ENCODE measurements at regions not wholly inside any gene's neighbourhood (a gene's known extent, or its start where the extent isn't known, plus 50 kb on each side); places are given as distances from the start of the nearest gene placed in this dataset.

DNA sequence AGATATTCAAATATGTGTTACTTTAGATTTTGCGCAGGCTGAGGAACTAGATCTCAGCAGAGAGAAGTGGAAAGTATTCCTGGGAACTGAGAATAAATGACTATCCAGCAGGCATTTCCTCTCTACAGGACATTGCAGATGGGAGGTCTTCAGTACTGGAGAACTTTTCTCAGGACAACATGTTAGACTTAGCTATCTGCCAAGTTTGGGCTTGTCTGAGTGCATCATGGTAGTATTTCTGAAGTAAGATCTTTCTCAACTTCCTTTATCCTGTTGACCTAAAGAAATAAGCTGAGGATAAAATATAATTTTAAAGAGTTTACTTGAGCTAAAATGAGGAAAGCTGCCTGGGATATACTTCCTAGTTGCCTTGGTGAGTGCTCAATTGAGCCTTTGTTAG is 167.9 kb upstream of the BCHE start:
- no CpG with 5 or more reads among the region's 1 CpG for WGBS, 2 experiments (ENCODE audit: extremely low coverage in 2 of 2, insufficient read length in 1 of 2)
- Histone ChIP-seq H3K4me3 (ENCODE audit: insufficient read depth, low read depth, low read length) (no peak overlapping the region), H4K5ac (ENCODE audit: low read depth, low read length) (no peak overlapping the region), H3K27ac (ENCODE audit: insufficient read depth, low read length) (no peak overlapping the region), H2BK5ac (ENCODE audit: low read depth, low read length, poor library complexity, severe bottlenecking) (no peak overlapping the region), H2BK15ac (ENCODE audit: low read depth, low read length) (no peak overlapping the region), H2BK20ac (ENCODE audit: low read depth, low read length) (no peak overlapping the region), H3K36me3 (ENCODE audit: control insufficient read depth, insufficient read depth, low read length) (no peaks in the 10 kb centered on the region), H3K18ac (ENCODE audit: low read depth, low read length) (no peak overlapping the region), H2BK120ac (ENCODE audit: low read depth, low read length) (no peak overlapping the region), H3K9me1 (ENCODE audit: insufficient read depth, low read length) (no peaks in the 10 kb centered on the region), H3K4ac (ENCODE audit: low read depth, low read length) (no peak overlapping the region), H4K20me1 (ENCODE audit: insufficient read depth, low read length) (no peaks in the 10 kb centered on the region), H3K4me1 (ENCODE audit: control insufficient read depth, insufficient read depth, low read length) (no peaks in the 10 kb centered on the region), H3K56ac (ENCODE audit: extremely low read depth, insufficient read depth, low read length) (no peak overlapping the region), H3K79me1 (ENCODE audit: low read depth in 1 of 2, low read length in 2 of 2) (no peaks in the 10 kb centered on the region), H3K4me2 (ENCODE audit: low read depth, low read length) (no peak overlapping the region), H3K9me3 (ENCODE audit: control insufficient read depth, insufficient read depth, low read length) (0 out of 2 replicates have a peak, but pooled peaks cover 3% of the 10 kb centered on the region), H2AFZ (replicated peaks; ENCODE audit: low read length, poor library complexity) (no peak overlapping the region), H3K23ac (ENCODE audit: low read depth, low read length) (no peak overlapping the region), H3K14ac (replicated peaks; ENCODE audit: low read depth, low read length) (no peak overlapping the region), H4K91ac (ENCODE audit: insufficient read depth, low read depth, low read length) (no peak overlapping the region), H4K8ac (ENCODE audit: low read depth in 2 of 2, low read length in 2 of 2) (no peak overlapping the region), H2AK9ac (replicated peaks; ENCODE audit: low read depth, low read length, poor library complexity) (no peak overlapping the region), H3K9ac (ENCODE audit: low read depth, low read length) (no peak overlapping the region), H2AK5ac (ENCODE audit: low read depth, low read length) (no peak overlapping the region), H3K27me3 (ENCODE audit: control insufficient read depth, insufficient read depth, low read length) (no peaks in the 10 kb centered on the region)
- TF ChIP-seq SMC3 (IDR thresholded peaks at IDR 0.05; ENCODE audit: low read depth, low read length) = no peak
- TF ChIP-seq, protein P1, sequence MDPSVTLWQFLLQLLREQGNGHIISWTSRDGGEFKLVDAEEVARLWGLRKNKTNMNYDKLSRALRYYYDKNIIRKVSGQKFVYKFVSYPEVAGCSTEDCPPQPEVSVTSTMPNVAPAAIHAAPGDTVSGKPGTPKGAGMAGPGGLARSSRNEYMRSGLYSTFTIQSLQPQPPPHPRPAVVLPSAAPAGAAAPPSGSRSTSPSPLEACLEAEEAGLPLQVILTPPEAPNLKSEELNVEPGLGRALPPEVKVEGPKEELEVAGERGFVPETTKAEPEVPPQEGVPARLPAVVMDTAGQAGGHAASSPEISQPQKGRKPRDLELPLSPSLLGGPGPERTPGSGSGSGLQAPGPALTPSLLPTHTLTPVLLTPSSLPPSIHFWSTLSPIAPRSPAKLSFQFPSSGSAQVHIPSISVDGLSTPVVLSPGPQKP (IDR thresholded peaks at IDR 0.05; ENCODE audit: borderline replicate concordance, low read depth, low read length) = no peak
- no peak for TF ChIP-seq MXI1 (IDR thresholded peaks at IDR 0.05; ENCODE audit: borderline replicate concordance, low read depth, low read length)
- TF ChIP-seq, protein P2, sequence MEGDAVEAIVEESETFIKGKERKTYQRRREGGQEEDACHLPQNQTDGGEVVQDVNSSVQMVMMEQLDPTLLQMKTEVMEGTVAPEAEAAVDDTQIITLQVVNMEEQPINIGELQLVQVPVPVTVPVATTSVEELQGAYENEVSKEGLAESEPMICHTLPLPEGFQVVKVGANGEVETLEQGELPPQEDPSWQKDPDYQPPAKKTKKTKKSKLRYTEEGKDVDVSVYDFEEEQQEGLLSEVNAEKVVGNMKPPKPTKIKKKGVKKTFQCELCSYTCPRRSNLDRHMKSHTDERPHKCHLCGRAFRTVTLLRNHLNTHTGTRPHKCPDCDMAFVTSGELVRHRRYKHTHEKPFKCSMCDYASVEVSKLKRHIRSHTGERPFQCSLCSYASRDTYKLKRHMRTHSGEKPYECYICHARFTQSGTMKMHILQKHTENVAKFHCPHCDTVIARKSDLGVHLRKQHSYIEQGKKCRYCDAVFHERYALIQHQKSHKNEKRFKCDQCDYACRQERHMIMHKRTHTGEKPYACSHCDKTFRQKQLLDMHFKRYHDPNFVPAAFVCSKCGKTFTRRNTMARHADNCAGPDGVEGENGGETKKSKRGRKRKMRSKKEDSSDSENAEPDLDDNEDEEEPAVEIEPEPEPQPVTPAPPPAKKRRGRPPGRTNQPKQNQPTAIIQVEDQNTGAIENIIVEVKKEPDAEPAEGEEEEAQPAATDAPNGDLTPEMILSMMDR (conservative IDR thresholded peaks at IDR 0.05; ENCODE audit: low read depth, low read length) = no peak
- TF ChIP-seq CEBPB (IDR thresholded peaks at IDR 0.05; ENCODE audit: low read depth, low read length) = no peak
- TF ChIP-seq, protein P3, sequence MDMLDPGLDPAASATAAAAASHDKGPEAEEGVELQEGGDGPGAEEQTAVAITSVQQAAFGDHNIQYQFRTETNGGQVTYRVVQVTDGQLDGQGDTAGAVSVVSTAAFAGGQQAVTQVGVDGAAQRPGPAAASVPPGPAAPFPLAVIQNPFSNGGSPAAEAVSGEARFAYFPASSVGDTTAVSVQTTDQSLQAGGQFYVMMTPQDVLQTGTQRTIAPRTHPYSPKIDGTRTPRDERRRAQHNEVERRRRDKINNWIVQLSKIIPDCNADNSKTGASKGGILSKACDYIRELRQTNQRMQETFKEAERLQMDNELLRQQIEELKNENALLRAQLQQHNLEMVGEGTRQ (IDR thresholded peaks at IDR 0.05; ENCODE audit: low read depth, low read length) = no peak
- no peak for TF ChIP-seq RAD21 (IDR thresholded peaks at IDR 0.05; ENCODE audit: low read length)
- no peak for TF ChIP-seq MAFK (IDR thresholded peaks at IDR 0.05; ENCODE audit: low read depth, low read length)
- no peak for TF ChIP-seq RFX5 (IDR thresholded peaks at IDR 0.05; ENCODE audit: low read depth, low read length)
- TF ChIP-seq NFE2L2 (IDR thresholded peaks at IDR 0.05; ENCODE audit: low read depth, low read length) = no peak
- no peak for TF ChIP-seq MAZ (IDR thresholded peaks at IDR 0.05; ENCODE audit: borderline replicate concordance, low read depth, low read length)
- TF ChIP-seq CHD1 (IDR thresholded peaks at IDR 0.05; ENCODE audit: low read depth, low read length) = no peak
- no peak for TF ChIP-seq POLR2A (IDR thresholded peaks at IDR 0.05; ENCODE audit: low read depth, low read length)
- no peak for TF ChIP-seq BHLHE40 (IDR thresholded peaks at IDR 0.05; ENCODE audit: low read depth, low read length)
- no peak for TF ChIP-seq RCOR1 (IDR thresholded peaks at IDR 0.05; ENCODE audit: insufficient replicate concordance, low read length)
- no peak for TF ChIP-seq FOS (IDR thresholded peaks at IDR 0.05; ENCODE audit: low read depth, low read length)
- no TSS peak for BruUV-seq (replicated peaks)
- no peak for ATAC-seq (ENCODE audit: low read depth)
- intact Hi-C loops (cut with micrococcal nuclease) (no loop called here), in situ Hi-C loops (cut with MboI; ENCODE audit: low sequenced_read_pairs) (loop anchor here (25.0 kb wide), 1 partner anchor 1032 kb away; no protein-coding TSS in a partner anchor), dilution Hi-C loops (cut with HindIII; ENCODE audit: low sequenced_read_pairs, unreplicated experiment) (no loop called here)
- POLR2A ChIA-PET (ENCODE audit: unreplicated experiment) = no interaction called here
- CTCF ChIA-PET = no interaction called here
- DNase-seq = no peak

All from IMR-90 (cell line).